SK-N-MC (cell line): ENCODE measurements at regions not wholly inside any gene's neighbourhood (a gene's known extent, or its start where the extent isn't known, plus 50 kb on each side); places are given as distances from the start of the nearest gene placed in this dataset.

Experiments
- DNase-seq: peaks from one replicate; pipeline ENCODE4 v3.0.0-alpha.2; 2011; ENCODE audit warnings: low read depth, low spot score
- H3K27ac ChIP-seq: fragments of 200-600 bp; sonication (generic); 2 replicates; pipeline ENCODE4 v1.5.1; 2016; ENCODE audit warnings: mixed run types
- H3K36me3 ChIP-seq: fragments of 200-600 bp; sonication (generic); 2 replicates; pipeline ENCODE4 v1.6.1; 2017; ENCODE audit warnings: antibody characterized with exemption, low read length, mixed read lengths; ENCODE audit not compliant: insufficient read depth
- H3K4me3 ChIP-seq: fragments of 200-600 bp; sonication (generic); 2 replicates; pipeline ENCODE4 v1.5.1; 2016
- H3K9ac ChIP-seq: fragments of 200-600 bp; sonication (generic); 2 replicates; pipeline ENCODE4 v1.8.0; 2017; ENCODE audit warnings: mixed run types, mixed read lengths; ENCODE audit not compliant: insufficient read length
- H3K9me3 ChIP-seq: fragments of 200-600 bp; sonication (generic); 2 replicates; pipeline ENCODE4 v1.6.1; 2017; ENCODE audit warnings: low read depth, mild to moderate bottlenecking, antibody characterized with exemption, low read length, moderate library complexity, mixed read lengths
- EZH2 ChIP-seq: fragments of 200-600 bp; sonication (generic); IDR thresholded peaks from one replicate; pipeline ENCODE4 v1.6.1; 2017; ENCODE audit warnings: antibody characterized with exemption
- FOXP2 ChIP-seq: optimal IDR thresholded peaks from 2 replicates; pipeline ENCODE3; 2011; ENCODE audit warnings: mild to moderate bottlenecking, moderate library complexity; ENCODE audit not compliant: insufficient read depth; ENCODE audit errors: extremely low read length, control extremely low read depth
- POLR2AphosphoS5 ChIP-seq: IDR thresholded peaks from 2 replicates; pipeline ENCODE4 v1.6.1; 2012; ENCODE audit warnings: mild to moderate bottlenecking, low read depth, low read length, borderline replicate concordance

- Histone ChIP-seq H3K36me3 (no peaks in the 10 kb centered on the region), H3K9me3 (no peaks in the 10 kb centered on the region; the same call in 1 of the 2 replicates), H3K27ac (no peak overlapping the region), H3K4me3 (no peak overlapping the region), H3K9ac (no peak overlapping the region)
- no peak for TF ChIP-seq FOXP2
- no peak for TF ChIP-seq POLR2AphosphoS5
- TF ChIP-seq EZH2 = no peak
- no peak for DNase-seq
These were observed 87.7 kb downstream of the MACIR start for GRCh38 chr5:103346162-103346748.

GRCh38 chr5:103345461-103345860 is 86.9 kb downstream of the MACIR start:
- Histone ChIP-seq H3K4me3 (no peak overlapping the region), H3K27ac (no peak overlapping the region), H3K36me3 (no peaks in the 10 kb centered on the region), H3K9ac (no peak overlapping the region), H3K9me3 (no peaks in the 10 kb centered on the region; the same call in 1 of the 2 replicates)
- no peak for DNase-seq
- TF ChIP-seq EZH2 = no peak
- no peak for TF ChIP-seq POLR2AphosphoS5

- Histone ChIP-seq H3K36me3 (no peaks in the 10 kb centered on the region), H3K4me3 (peak overlapping the region; percentile 14; the same call in 1 of the 2 replicates), H3K9ac (no peak overlapping the region), H3K9me3 (no peaks in the 10 kb centered on the region; the same call in 1 of the 2 replicates), H3K27ac (peak overlapping the region; percentile 55; the same call in 1 of the 2 replicates)
- TF ChIP-seq POLR2AphosphoS5 (no peak), FOXP2 (no peak), EZH2 (no peak)
- DNase-seq = peak; percentile 35
These were observed 82.3 kb downstream of the MACIR start for GRCh38 chr5:103340717-103341388.

- no peak for TF ChIP-seq POLR2AphosphoS5
- TF ChIP-seq EZH2 = no peak
- no peak for TF ChIP-seq FOXP2
- H3K36me3 ChIP-seq = no peaks in the 10 kb centered on the region
- H3K9ac ChIP-seq = no peak overlapping the region
- H3K27ac ChIP-seq = no peak overlapping the region
- H3K4me3 ChIP-seq = no peak overlapping the region
- DNase-seq = no peak
- H3K9me3 ChIP-seq = no peaks in the 10 kb centered on the region; the same call in 1 of the 2 replicates
These were observed 81.6 kb downstream of the MACIR start for GRCh38 chr5:103340132-103340531.

- no peak for DNase-seq
- no peak overlapping the region for H3K4me3 ChIP-seq
- no peak overlapping the region for H3K27ac ChIP-seq
- TF ChIP-seq FOXP2 (no peak), POLR2AphosphoS5 (no peak), EZH2 (no peak)
- no peaks in the 10 kb centered on the region for H3K36me3 ChIP-seq
- no peaks in the 10 kb centered on the region; the same call in 1 of the 2 replicates for H3K9me3 ChIP-seq
- no peak overlapping the region for H3K9ac ChIP-seq
These were observed 78.4 kb downstream of the MACIR start for GRCh38 chr5:103336941-103337340.

- no peaks in the 10 kb centered on the region for H3K9me3 ChIP-seq
- TF ChIP-seq POLR2AphosphoS5 = no peak
- no peak for TF ChIP-seq FOXP2
- TF ChIP-seq EZH2 = no peak
- H3K27ac ChIP-seq = no peak overlapping the region
- no peak for DNase-seq
- no peak overlapping the region for H3K9ac ChIP-seq
- H3K4me3 ChIP-seq = no peak overlapping the region
- no peaks in the 10 kb centered on the region for H3K36me3 ChIP-seq
These were observed 74.8 kb downstream of the MACIR start for GRCh38 chr5:103333376-103333775.

- TF ChIP-seq FOXP2 (no peak), POLR2AphosphoS5 (no peak), EZH2 (no peak)
- H3K9me3 ChIP-seq = no peaks in the 10 kb centered on the region
- H3K4me3 ChIP-seq = no peak overlapping the region
- H3K27ac ChIP-seq = no peak overlapping the region
- no peaks in the 10 kb centered on the region for H3K36me3 ChIP-seq
- H3K9ac ChIP-seq = no peak overlapping the region
- DNase-seq = no peak
These were observed 72.3 kb downstream of the MACIR start for GRCh38 chr5:103330875-103331274.
